Memory B cell (primary cell): ENCODE measurements at regions not wholly inside any gene's neighbourhood (a gene's known extent, or its start where the extent isn't known, plus 50 kb on each side); places are given as distances from the start of the nearest gene placed in this dataset.

Experiments used
- ATAC-seq: fragments of 150-1000 bp; cut with Tn5 transposase; 2 replicates; pipeline ENCODE4 v1.10.0; 2021; ENCODE audit warnings: low read depth, mild to moderate bottlenecking, moderate library complexity
- DNase-seq, 2 donors: peaks; one replicate each; pipeline ENCODE4 v3.0.0; 2022; ENCODE audit warnings: low spot score in 2 of 2
- H3K27ac Mint-ChIP-seq: one replicate; pipeline ENCODE4 v1.8.0; 2022; ENCODE audit warnings: mild to moderate bottlenecking, moderate library complexity, mixed read lengths
- H3K27me3 Mint-ChIP-seq: one replicate; pipeline ENCODE4 v1.8.0; 2022; ENCODE audit warnings: mixed read lengths
- H3K36me3 Mint-ChIP-seq: one replicate; pipeline ENCODE4 v1.8.0; 2022; ENCODE audit warnings: mild to moderate bottlenecking, mixed read lengths
- H3K4me1 Mint-ChIP-seq: one replicate; pipeline ENCODE4 v1.8.0; 2022; ENCODE audit warnings: mixed read lengths
- H3K4me3 Mint-ChIP-seq: one replicate; pipeline ENCODE4 v1.8.0; 2022; ENCODE audit warnings: mild to moderate bottlenecking, moderate library complexity, mixed read lengths
- H3K9me3 Mint-ChIP-seq: one replicate; pipeline ENCODE4 v1.8.0; 2022; ENCODE audit warnings: mixed read lengths

- peaks cover 11% of the 10 kb centered on the region for H3K27me3 Mint-ChIP-seq
- no peak overlapping the region for H3K4me3 Mint-ChIP-seq
- H3K9me3 Mint-ChIP-seq = no peaks in the 10 kb centered on the region
- no peak overlapping the region for H3K27ac Mint-ChIP-seq
- ATAC-seq (no peak), DNase-seq (no peak)
- no peaks in the 10 kb centered on the region for H3K36me3 Mint-ChIP-seq
- peaks cover 4% of the 10 kb centered on the region for H3K4me1 Mint-ChIP-seq
Observed at GRCh38 chr4:153938994-153939393, 150.1 kb upstream of the SFRP2 start.

GRCh38 chr4:153937289-153937688 is 148.4 kb upstream of the SFRP2 start:
- no peak for ATAC-seq
- Mint-ChIP-seq H3K27me3 (peaks cover 13% of the 10 kb centered on the region), H3K4me3 (no peak overlapping the region), H3K4me1 (peaks cover 4% of the 10 kb centered on the region), H3K36me3 (no peaks in the 10 kb centered on the region), H3K9me3 (no peaks in the 10 kb centered on the region), H3K27ac (no peak overlapping the region)
- no peak for DNase-seq

- Mint-ChIP-seq H3K9me3 (no peaks in the 10 kb centered on the region), H3K4me1 (no peaks in the 10 kb centered on the region), H3K36me3 (no peaks in the 10 kb centered on the region), H3K4me3 (no peak overlapping the region), H3K27ac (no peak overlapping the region), H3K27me3 (peaks cover 9% of the 10 kb centered on the region)
- no peak for ATAC-seq
- no peak for DNase-seq
Observed at GRCh38 chr4:153936121-153936520, 147.2 kb upstream of the SFRP2 start.

- peaks cover 9% of the 10 kb centered on the region for H3K27me3 Mint-ChIP-seq
Observed at GRCh38 chr4:153934688-153935017, 145.8 kb upstream of the SFRP2 start.

GRCh38 chr4:153933915-153934687 is 145.2 kb upstream of the SFRP2 start:
- Mint-ChIP-seq H3K27me3 (peaks cover 9% of the 10 kb centered on the region), H3K4me1 (no peaks in the 10 kb centered on the region), H3K9me3 (no peaks in the 10 kb centered on the region), H3K4me3 (no peak overlapping the region), H3K36me3 (no peaks in the 10 kb centered on the region), H3K27ac (no peak overlapping the region)
- DNase-seq (no peak), ATAC-seq (no peak)

More at GRCh38 chr4:153934688-153935017, 145.8 kb upstream of the SFRP2 start:
- no peak for ATAC-seq
- H3K4me3 Mint-ChIP-seq = no peak overlapping the region
- DNase-seq = no peak
- H3K4me1 Mint-ChIP-seq = no peaks in the 10 kb centered on the region
- H3K9me3 Mint-ChIP-seq = no peaks in the 10 kb centered on the region
- H3K36me3 Mint-ChIP-seq = no peaks in the 10 kb centered on the region
- H3K27ac Mint-ChIP-seq = no peak overlapping the region

- Mint-ChIP-seq H3K36me3 (no peaks in the 10 kb centered on the region), H3K4me3 (no peak overlapping the region)
- DNase-seq = no peak
Observed at GRCh38 chr4:153931804-153932203, 142.9 kb upstream of the SFRP2 start.

GRCh38 chr4:153929675-153930074 is 140.8 kb upstream of the SFRP2 start:
- peaks cover 7% of the 10 kb centered on the region for H3K27me3 Mint-ChIP-seq
- H3K9me3 Mint-ChIP-seq = no peaks in the 10 kb centered on the region
- H3K4me3 Mint-ChIP-seq = no peak overlapping the region
- no peaks in the 10 kb centered on the region for H3K4me1 Mint-ChIP-seq
- DNase-seq (no peak), ATAC-seq (no peak)
- no peaks in the 10 kb centered on the region for H3K36me3 Mint-ChIP-seq
- H3K27ac Mint-ChIP-seq = no peak overlapping the region

More at GRCh38 chr4:153931804-153932203, 142.9 kb upstream of the SFRP2 start:
- ATAC-seq = no peak
- Mint-ChIP-seq H3K9me3 (no peaks in the 10 kb centered on the region), H3K4me1 (no peaks in the 10 kb centered on the region), H3K27ac (no peak overlapping the region), H3K27me3 (peaks cover 9% of the 10 kb centered on the region)

- Mint-ChIP-seq H3K36me3 (no peaks in the 10 kb centered on the region), H3K27ac (no peak overlapping the region), H3K27me3 (no peaks in the 10 kb centered on the region), H3K4me1 (no peaks in the 10 kb centered on the region), H3K4me3 (no peak overlapping the region), H3K9me3 (no peaks in the 10 kb centered on the region)
- DNase-seq (no peak), ATAC-seq (no peak)
Observed at GRCh38 chr4:153927451-153927850, 138.6 kb upstream of the SFRP2 start.

- no peaks in the 10 kb centered on the region for H3K4me1 Mint-ChIP-seq
- ATAC-seq = no peak
- H3K36me3 Mint-ChIP-seq = no peaks in the 10 kb centered on the region
- no peaks in the 10 kb centered on the region for H3K27me3 Mint-ChIP-seq
- H3K27ac Mint-ChIP-seq = no peak overlapping the region
- no peaks in the 10 kb centered on the region for H3K9me3 Mint-ChIP-seq
- no peak overlapping the region for H3K4me3 Mint-ChIP-seq
- no peak for DNase-seq
Observed at GRCh38 chr4:153922148-153922547, 133.3 kb upstream of the SFRP2 start.

GRCh38 chr4:153919667-153920066 is 130.8 kb upstream of the SFRP2 start:
- H3K27ac Mint-ChIP-seq = no peak overlapping the region
- no peaks in the 10 kb centered on the region for H3K4me1 Mint-ChIP-seq
- DNase-seq (no peak), ATAC-seq (no peak)
- H3K36me3 Mint-ChIP-seq = no peaks in the 10 kb centered on the region
- no peaks in the 10 kb centered on the region for H3K9me3 Mint-ChIP-seq
- no peaks in the 10 kb centered on the region for H3K27me3 Mint-ChIP-seq
- no peak overlapping the region for H3K4me3 Mint-ChIP-seq

- Mint-ChIP-seq H3K36me3 (no peaks in the 10 kb centered on the region), H3K4me1 (no peaks in the 10 kb centered on the region), H3K27me3 (peaks cover 3% of the 10 kb centered on the region), H3K9me3 (no peaks in the 10 kb centered on the region), H3K4me3 (no peak overlapping the region), H3K27ac (no peak overlapping the region)
- DNase-seq (no peak), ATAC-seq (no peak)
Observed at GRCh38 chr4:153916273-153916755, 127.4 kb upstream of the SFRP2 start.

GRCh38 chr4:153912301-153912700 is 123.4 kb upstream of the SFRP2 start:
- Mint-ChIP-seq H3K36me3 (no peaks in the 10 kb centered on the region), H3K4me1 (no peaks in the 10 kb centered on the region), H3K27ac (no peak overlapping the region), H3K9me3 (no peaks in the 10 kb centered on the region), H3K4me3 (no peak overlapping the region), H3K27me3 (peaks cover 5% of the 10 kb centered on the region)
- ATAC-seq (no peak), DNase-seq (no peak)

GRCh38 chr4:153909672-153910071 is 120.8 kb upstream of the SFRP2 start:
- no peaks in the 10 kb centered on the region for H3K36me3 Mint-ChIP-seq
- H3K9me3 Mint-ChIP-seq = no peaks in the 10 kb centered on the region
- H3K27ac Mint-ChIP-seq = no peak overlapping the region
- no peak for DNase-seq
- no peaks in the 10 kb centered on the region for H3K4me1 Mint-ChIP-seq
- peaks cover 9% of the 10 kb centered on the region for H3K27me3 Mint-ChIP-seq
- no peak for ATAC-seq
- H3K4me3 Mint-ChIP-seq = no peak overlapping the region

- H3K36me3 Mint-ChIP-seq = no peaks in the 10 kb centered on the region
Observed at GRCh38 chr4:153906231-153906630, 117.3 kb upstream of the SFRP2 start.

GRCh38 chr4:153905231-153905630 is 116.3 kb upstream of the SFRP2 start:
- no peaks in the 10 kb centered on the region for H3K36me3 Mint-ChIP-seq
- DNase-seq (no peak), ATAC-seq (no peak)
- H3K4me1 Mint-ChIP-seq = no peaks in the 10 kb centered on the region
- H3K4me3 Mint-ChIP-seq = no peak overlapping the region
- H3K27me3 Mint-ChIP-seq = peaks cover 6% of the 10 kb centered on the region
- no peak overlapping the region for H3K27ac Mint-ChIP-seq
- no peaks in the 10 kb centered on the region for H3K9me3 Mint-ChIP-seq

More at GRCh38 chr4:153906231-153906630, 117.3 kb upstream of the SFRP2 start:
- Mint-ChIP-seq H3K27me3 (peaks cover 6% of the 10 kb centered on the region), H3K4me3 (no peak overlapping the region), H3K4me1 (no peaks in the 10 kb centered on the region), H3K9me3 (no peaks in the 10 kb centered on the region), H3K27ac (no peak overlapping the region)
- ATAC-seq (no peak), DNase-seq (no peak)
